GM12873 (cell line): ENCODE measurements at regions not wholly inside any gene's neighbourhood (a gene's known extent, or its start where the extent isn't known, plus 50 kb on each side); places are given as distances from the start of the nearest gene placed in this dataset.

ENCODE experiments used
- CTCF ChIP-seq: IDR thresholded peaks from 2 replicates; pipeline ENCODE4 v1.5.1; 2012; ENCODE audit warnings: low read depth, mild to moderate bottlenecking, moderate library complexity, low read length, control low read depth; ENCODE audit not compliant: insufficient read depth; ENCODE audit errors: missing control alignments

GRCh38 chr4:30380404-30380998, 339.7 kb upstream of the PCDH7 start:
- TF ChIP-seq CTCF = peak; percentile 96

- TF ChIP-seq CTCF = no peak
These were observed 334.5 kb upstream of the PCDH7 start for GRCh38 chr4:30385650-30386049.

- no peak for TF ChIP-seq CTCF
These were observed 333.8 kb upstream of the PCDH7 start for GRCh38 chr4:30386266-30386895.

- TF ChIP-seq CTCF = no peak
These were observed 324.3 kb upstream of the PCDH7 start for GRCh38 chr4:30395902-30396301.

GRCh38 chr4:30396772-30397475, 323.2 kb upstream of the PCDH7 start:
- no peak for TF ChIP-seq CTCF

GRCh38 chr4:30399476-30399875, 320.7 kb upstream of the PCDH7 start:
- TF ChIP-seq CTCF = no peak

- TF ChIP-seq CTCF = no peak
These were observed 317.9 kb upstream of the PCDH7 start for GRCh38 chr4:30402276-30402675.
